ENCODE measurements at regions not wholly inside any gene's neighbourhood (a gene's known extent, or its start where the extent isn't known, plus 50 kb on each side); places are given as distances from the start of the nearest gene placed in this dataset.

GRCh38 chr16:11413907-11414595 lies 68.8 kb downstream of the RMI2 start:
- DNase-seq (ENCODE audit: low spot score) = no peak
- Histone ChIP-seq H3K27me3 (ENCODE audit: control insufficient read depth in 1 of 2, insufficient read depth in 2 of 2, low read length in 2 of 2) (peaks cover 23 to 60% of the 10 kb centered on the region in 2 experiments), H4K20me1 (ENCODE audit: insufficient read depth, low read length) (no peaks in the 10 kb centered on the region), H3K4me2 (ENCODE audit: low read depth, low read length) (no peak overlapping the region), H3K36me3 (replicated peaks in 1 of 2; ENCODE audit: control insufficient read depth in 1 of 2, insufficient read depth in 2 of 2, low read length in 2 of 2) (no peaks in the 10 kb centered on the region), H3K9ac (ENCODE audit: insufficient read depth, low read depth, low read length) (no peak overlapping the region), H3K4me1 (ENCODE audit: insufficient read depth, low read length) (peaks cover 9% of the 10 kb centered on the region), H3K4me3 (replicated peaks in 1 of 3; ENCODE audit: insufficient read depth in 1 of 3, low read depth in 2 of 3, low read length in 3 of 3) (no peak overlapping the region), H3K9me3 (ENCODE audit: low read length) (no peaks in the 10 kb centered on the region), H2AFZ (ENCODE audit: low read length) (no peak overlapping the region), H3K27ac (ENCODE audit: extremely low read length, insufficient read depth, low read length) (no peak overlapping the region), H3K79me2 (ENCODE audit: insufficient read depth, low read length) (no peaks in the 10 kb centered on the region)
- no peak for TF ChIP-seq ZNF615 (CRISPR knock-in tag; IDR thresholded peaks at IDR 0.05; ENCODE audit: borderline replicate concordance)
- 0 out of 2 replicates have a peak, but pooled peaks have one; percentile 3 for TF ChIP-seq ZNF768 (CRISPR knock-in tag; IDR thresholded peaks at IDR 0.05)
- TF ChIP-seq ZNF652 (CRISPR knock-in tag; IDR thresholded peaks at IDR 0.05; ENCODE audit: borderline replicate concordance, low read depth) = no peak
- no peak for TF ChIP-seq RELA (CRISPR knock-in tag; IDR thresholded peaks at IDR 0.05)
- TF ChIP-seq FOXO4 (CRISPR knock-in tag; conservative IDR thresholded peaks at IDR 0.05) = 0 out of 2 replicates have a peak, but pooled peaks have one; percentile 47
- TF ChIP-seq ZKSCAN1 (IDR thresholded peaks at IDR 0.05; ENCODE audit: low read length) = no peak
- no peak for TF ChIP-seq GTF3A (CRISPR knock-in tag; conservative IDR thresholded peaks at IDR 0.05)
- 23% methylated on average over 9 of the region's 11 CpGs for WGBS (ENCODE audit: low lambda C conversion rate)
- intact Hi-C loops (cut with micrococcal nuclease; ENCODE audit: unreplicated experiment) (no loop called here), in situ Hi-C loops (cut with HindIII; ENCODE audit: extremely low pct_ligation_motif_present, low pct_unique_long_range_greater_than_20kb) (loop anchor here (25.0 kb wide), 1 partner anchor 98 kb away; no protein-coding TSS in a partner anchor)
- peak; percentile 8; the same call in 2 of the 3 replicates for ATAC-seq
- CTCF ChIA-PET (ENCODE audit: low intra/inter-chr PET ratio, low total read pairs) = no interaction called here
- FAIRE-seq = no peak
- POLR2A ChIA-PET = no interaction called here
- BruUV-seq (replicated peaks) = no TSS peak

Data from HepG2 (cell line).